Ovary (tissue), 7 donors: ENCODE measurements at regions not wholly inside any gene's neighbourhood (a gene's known extent, or its start where the extent isn't known, plus 50 kb on each side); places are given as distances from the start of the nearest gene placed in this dataset.

Source experiments
- DNase-seq, 5 donors: peaks; one replicate each; pipeline ENCODE4 v3.0.0-alpha.2; 2019 to 2020
- H3K27ac ChIP-seq, 2 donors: fragments of 200-600 bp; one replicate each; pipeline versions ENCODE4 v1.5.1 to v1.8.0; 2019 to 2022
- H3K27me3 ChIP-seq: fragments of 200-600 bp; one replicate; pipeline ENCODE4 v1.8.0; 2022
- H3K36me3 ChIP-seq: fragments of 200-600 bp; sonication (generic); one replicate; pipeline ENCODE4 v1.5.1; 2019
- H3K4me1 ChIP-seq: one replicate; pipeline ENCODE4 v1.8.1; 2013; ENCODE audit warnings: mild to moderate bottlenecking, moderate library complexity; ENCODE audit not compliant: insufficient read depth
- H3K4me3 ChIP-seq: fragments of 200-600 bp; sonication (generic); one replicate; pipeline ENCODE4 v1.5.1; 2017
- H3K9me3 ChIP-seq, 2 donors: fragments of 200-600 bp in 1 of 2; sonication (generic) in 1 of 2; one replicate each; pipeline versions ENCODE4 v1.5.1 to v1.8.1; 2013 to 2019; ENCODE audit warnings: mild to moderate bottlenecking in 1 of 2, moderate library complexity in 1 of 2
- CTCF ChIP-seq, 3 donors: fragments of 450-650 bp in 2 of 3; fragments of 200-600 bp in 1 of 3; IDR thresholded peaks; one replicate each; pipeline versions ENCODE4 v1.5.1 to v1.8.0; 2016 to 2022; ENCODE audit warnings: antibody characterized with exemption in 3 of 3, mild to moderate bottlenecking in 1 of 3
- EP300 ChIP-seq: sonication (generic); formaldehyde crosslinking; IDR thresholded peaks from one replicate; pipeline ENCODE4 v1.6.1; 2017; ENCODE audit warnings: antibody characterized with exemption
- POLR2A ChIP-seq: fragments of 450-650 bp; IDR thresholded peaks from one replicate; pipeline ENCODE4 v1.6.1; 2017; ENCODE audit warnings: antibody characterized with exemption, mild to moderate bottlenecking, moderate library complexity
- WGBS, 3 donors: extraction: QIAGEN DNeasy Blood & Tissue Kit in 1 of 3; methylation state at CpG; one replicate each; pipeline versions ENCODE4 v1.1.5 to v1.1.7; 2013 to 2017; 5-methylcytosine and 5-hydroxymethylcytosine counted together
- intact Hi-C, 4 donors: fragments of 100-400 bp; cut with DNase I; formaldehyde crosslinking; loops; one replicate each; pipeline versions ENCODE4 v1.11.0 to v1.15.1; 2022 to 2023
- donor health status: DM: no; HTN: no; CAD: no; lungs with moderate emphysema.
- donor health status: DM: no; HTN: no; CAD: no.
- donor health status: Bipolar disorder and iron deficiency.
- donor health status: DM: no; HTN: no; CAD: no.
- donor health status: DM: yes; HTN: yes; CAD: no.

GRCh38 chr3:933326-933725 lies 159.5 kb upstream of the CNTN6 start:
- Histone ChIP-seq H3K9me3 (no peaks in the 10 kb centered on the region), H3K4me3 (no peak overlapping the region), H3K27me3 (no peaks in the 10 kb centered on the region), H3K4me1 (no peaks in the 10 kb centered on the region), H3K27ac (no peak overlapping the region), H3K36me3 (no peaks in the 10 kb centered on the region)
- intact Hi-C loops, result no loop called here
- no peak for TF ChIP-seq EP300
- TF ChIP-seq POLR2A, result no peak
- no peak for TF ChIP-seq CTCF (IDR thresholded peaks at IDR 0.05)
- no peak for DNase-seq
- 75 to 84% (median 78%) methylated on average over 2 of the region's 2 CpGs for WGBS, 3 donors

- no peak for DNase-seq
- 64 to 81% (median 75%) methylated on average over 1 of the region's 1 CpG for whole genome bisulfite sequencing, 3 donors
- H3K9me3 ChIP-seq, result no peaks in the 10 kb centered on the region
- no peaks in the 10 kb centered on the region for H3K4me1 ChIP-seq
- no peak for TF ChIP-seq POLR2A
- H3K36me3 ChIP-seq, result no peaks in the 10 kb centered on the region
- no peak overlapping the region for H3K4me3 ChIP-seq
- intact Hi-C loops, result no loop called here
- no peak overlapping the region for H3K27ac ChIP-seq
- no peaks in the 10 kb centered on the region for H3K27me3 ChIP-seq
Observed at GRCh38 chr3:944786-945185, 148.0 kb upstream of the CNTN6 start.

- no peaks in the 10 kb centered on the region for H3K4me1 ChIP-seq
- no peaks in the 10 kb centered on the region for H3K36me3 ChIP-seq
- DNase-seq, result no peak
- no peak overlapping the region for H3K27ac ChIP-seq
- TF ChIP-seq POLR2A (no peak), EP300 (no peak), CTCF (IDR thresholded peaks at IDR 0.05) (no peak)
- H3K27me3 ChIP-seq, result no peaks in the 10 kb centered on the region
- 79 to 88% (median 86%) methylated on average over 2 of the region's 2 CpGs for WGBS, 3 donors
- H3K4me3 ChIP-seq, result no peak overlapping the region
- no peaks in the 10 kb centered on the region for H3K9me3 ChIP-seq
- intact Hi-C loops, result no loop called here
Observed at GRCh38 chr3:945738-946137, 147.1 kb upstream of the CNTN6 start.

GRCh38 chr3:952906-953305 lies 139.9 kb upstream of the CNTN6 start:
- no peaks in the 10 kb centered on the region for H3K27me3 ChIP-seq
- H3K27ac ChIP-seq, result no peak overlapping the region
- no peaks in the 10 kb centered on the region for H3K9me3 ChIP-seq
- TF ChIP-seq CTCF (IDR thresholded peaks at IDR 0.05) (no peak), EP300 (no peak), POLR2A (no peak)
- 88 to 97% (median 95%) methylated on average over 1 of the region's 1 CpG for whole genome bisulfite sequencing, 3 donors
- no peak for DNase-seq
- no peak overlapping the region for H3K4me3 ChIP-seq
- intact Hi-C loops, result no loop called here
- H3K36me3 ChIP-seq, result no peaks in the 10 kb centered on the region
- H3K4me1 ChIP-seq, result no peaks in the 10 kb centered on the region

- no peaks in the 10 kb centered on the region for H3K9me3 ChIP-seq
- TF ChIP-seq POLR2A (no peak), CTCF (IDR thresholded peaks at IDR 0.05) (no peak), EP300 (no peak)
- H3K27me3 ChIP-seq, result no peaks in the 10 kb centered on the region
- no peak for DNase-seq
- 81 to 91% (median 90%) methylated on average over 2 of the region's 2 CpGs for WGBS, 3 donors
- no peaks in the 10 kb centered on the region for H3K36me3 ChIP-seq
- no peak overlapping the region for H3K27ac ChIP-seq
- intact Hi-C loops, result no loop called here
- no peaks in the 10 kb centered on the region for H3K4me1 ChIP-seq
- H3K4me3 ChIP-seq, result no peak overlapping the region
Observed at GRCh38 chr3:963255-963654, 129.6 kb upstream of the CNTN6 start.
